ENCODE measurements at regions not wholly inside any gene's neighbourhood (a gene's known extent, or its start where the extent isn't known, plus 50 kb on each side); places are given as distances from the start of the nearest gene placed in this dataset.
"Not testable (repeated sequence)": the region's sequence is repeated elsewhere in the genome, so short reads cannot be mapped to it uniquely, and the experiment has no call there.

GRCh38 chr3:159401069-159401468 lies 587.6 kb upstream of the IL12A start:
- no peak for DNase-seq

- not testable (repeated sequence) for DNase-seq
These were observed 578.9 kb upstream of the IL12A start for GRCh38 chr3:159409711-159410110.

GRCh38 chr3:159413319-159413718 lies 575.3 kb upstream of the IL12A start:
- no peak for DNase-seq

GRCh38 chr3:159416856-159417255 lies 571.8 kb upstream of the IL12A start:
- DNase-seq = peak in 1 of 3 experiments; percentile 22

GRCh38 chr3:159417761-159418160 lies 570.9 kb upstream of the IL12A start:
- no peak for DNase-seq

GRCh38 chr3:159418571-159419526 lies 569.8 kb upstream of the IL12A start:
- no peak for DNase-seq

GRCh38 chr3:159429702-159430101 lies 558.9 kb upstream of the IL12A start:
- peak in 2 of 3 experiments; percentile 45 to 86 for DNase-seq

GRCh38 chr3:159432682-159433340 lies 555.8 kb upstream of the IL12A start:
- no peak for DNase-seq

- DNase-seq = no peak
These were observed 549.3 kb upstream of the IL12A start for GRCh38 chr3:159439346-159439745.

- no peak for DNase-seq
These were observed 547.4 kb upstream of the IL12A start for GRCh38 chr3:159441279-159441678.

GRCh38 chr3:159443266-159443665 lies 545.4 kb upstream of the IL12A start:
- DNase-seq = no peak

- DNase-seq = no peak
These were observed 540.8 kb upstream of the IL12A start for GRCh38 chr3:159447841-159448240.

- no peak for DNase-seq
These were observed 539.7 kb upstream of the IL12A start for GRCh38 chr3:159448902-159449301.

GRCh38 chr3:159451067-159451466 lies 537.6 kb upstream of the IL12A start:
- DNase-seq = peak in 2 of 3 experiments; percentile 50 to 92

GRCh38 chr3:159451482-159451881 lies 537.2 kb upstream of the IL12A start:
- DNase-seq = no peak

GRCh38 chr3:159453036-159453435 lies 535.6 kb upstream of the IL12A start:
- DNase-seq = no peak

- no peak for DNase-seq
These were observed 534.7 kb upstream of the IL12A start for GRCh38 chr3:159453945-159454344.

- no peak for DNase-seq
These were observed 532.9 kb upstream of the IL12A start for GRCh38 chr3:159455741-159456181.

- DNase-seq = peak; percentile 11 to 58 (median 23)
These were observed 530.6 kb upstream of the IL12A start for GRCh38 chr3:159458010-159458409.

GRCh38 chr3:159458982-159459381 lies 529.7 kb upstream of the IL12A start:
- peak in 1 of 3 experiments; percentile 41 for DNase-seq

- DNase-seq = no peak
These were observed 516.0 kb upstream of the IL12A start for GRCh38 chr3:159472611-159473010.

GRCh38 chr3:159473206-159473605 lies 515.4 kb upstream of the IL12A start:
- DNase-seq = no peak

- no peak for DNase-seq
These were observed 508.6 kb upstream of the IL12A start for GRCh38 chr3:159480046-159480445.

Measured in NCI-H1417 (cell line).